Karpas-422 (cell line): ENCODE measurements at regions not wholly inside any gene's neighbourhood (a gene's known extent, or its start where the extent isn't known, plus 50 kb on each side); places are given as distances from the start of the nearest gene placed in this dataset.
"Not testable (repeated sequence)": the region's sequence is repeated elsewhere in the genome, so short reads cannot be mapped to it uniquely, and the experiment has no call there.

Source experiments
- DNase-seq: peaks from one replicate; pipeline ENCODE4 v3.0.0-alpha.2; 2015
- H2AFZ ChIP-seq: fragments of 200-600 bp; sonication (generic); 2 replicates; pipeline ENCODE4 v1.6.1; 2014; ENCODE audit warnings: antibody characterized with exemption, low read length, mixed read lengths
- H3K27ac ChIP-seq: fragments of 200-600 bp; sonication (generic); 2 replicates; pipeline ENCODE4 v1.5.1; 2014; ENCODE audit warnings: mild to moderate bottlenecking, low read length, moderate library complexity
- H3K27me3 ChIP-seq: fragments of 200-600 bp; sonication (generic); 2 replicates; pipeline ENCODE4 v1.6.1; 2014; ENCODE audit warnings: low read length, mixed read lengths
- H3K36me3 ChIP-seq: fragments of 200-600 bp; sonication (generic); 2 replicates; pipeline ENCODE4 v1.6.1; 2014; ENCODE audit warnings: low read length, mixed read lengths; ENCODE audit not compliant: insufficient read depth
- H3K4me1 ChIP-seq: fragments of 200-600 bp; sonication (generic); 2 replicates; pipeline ENCODE4 v1.6.1; 2014; ENCODE audit warnings: mild to moderate bottlenecking, low read length, mixed read lengths
- H3K4me2 ChIP-seq: fragments of 200-600 bp; sonication (generic); 2 replicates; pipeline ENCODE4 v1.6.1; 2014; ENCODE audit warnings: low read length, low read depth, mild to moderate bottlenecking; ENCODE audit not compliant: poor library complexity, severe bottlenecking
- H3K4me3 ChIP-seq: fragments of 200-600 bp; sonication (generic); 2 replicates; pipeline ENCODE4 v1.5.1; 2014; ENCODE audit warnings: mild to moderate bottlenecking, antibody characterized with exemption, low read length, mixed read lengths
- H3K79me2 ChIP-seq: fragments of 200-600 bp; sonication (generic); 2 replicates; pipeline ENCODE4 v1.6.1; 2014; ENCODE audit warnings: mild to moderate bottlenecking, low read length, mixed read lengths
- H3K9ac ChIP-seq: fragments of 200-600 bp; sonication (generic); 2 replicates; pipeline ENCODE4 v1.6.0; 2014; ENCODE audit warnings: low read length
- H3K9me2 ChIP-seq: fragments of 200-600 bp; sonication (generic), shearing (Covaris generic); replicated peaks from 2 replicates; pipeline ENCODE4 v1.6.0; 2014; ENCODE audit warnings: mild to moderate bottlenecking, low read length, moderate library complexity; ENCODE audit not compliant: insufficient read depth
- H3K9me3 ChIP-seq: fragments of 300-700, 200-600 bp; sonication (generic); 2 replicates; pipeline ENCODE4 v1.6.1; 2014; ENCODE audit warnings: low read length, mixed read lengths
- H4K20me1 ChIP-seq: fragments of 200-600 bp; sonication (generic); 2 replicates; pipeline ENCODE4 v1.6.1; 2014; ENCODE audit warnings: mild to moderate bottlenecking, antibody characterized with exemption, low read length, low read depth; ENCODE audit not compliant: insufficient read depth

DNA sequence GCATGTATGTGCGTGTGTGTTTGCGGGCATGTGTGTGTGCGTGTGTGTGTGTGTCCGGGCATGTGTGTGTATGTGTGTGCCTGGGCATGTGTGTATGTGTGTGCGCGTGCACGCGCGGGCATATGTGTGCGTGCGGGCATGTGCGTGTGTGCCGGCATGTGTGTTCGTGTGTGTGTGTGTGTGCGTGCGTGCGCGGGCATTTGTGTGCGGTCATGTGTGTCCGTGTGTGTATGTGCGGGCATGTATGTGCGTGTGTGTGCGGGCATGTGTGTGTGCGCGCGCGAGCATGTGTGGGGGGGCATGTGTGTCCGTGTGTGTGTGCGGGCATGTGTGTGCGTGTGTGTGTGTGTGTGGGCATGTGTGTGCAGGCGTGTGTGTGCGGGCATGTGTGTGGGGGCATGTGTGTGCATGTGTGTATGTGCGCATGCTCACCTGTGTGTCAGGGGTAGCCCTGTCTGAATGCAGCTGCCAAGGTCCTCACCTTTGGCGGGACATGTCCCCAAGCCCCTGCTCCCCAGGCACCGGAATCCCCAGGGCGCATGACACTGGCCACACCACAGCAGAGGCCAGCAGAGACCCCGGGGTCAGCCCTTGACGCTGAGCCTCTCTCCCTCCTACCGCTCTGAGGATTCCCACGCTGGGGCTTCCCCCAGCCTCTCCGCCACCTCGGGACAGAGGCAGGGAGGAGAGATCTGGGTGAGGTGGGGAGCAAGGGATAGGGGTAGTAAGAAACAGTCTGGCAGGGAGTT is 109.5 kb upstream of the NCOR2 start:
- no peak overlapping the region for H2AFZ ChIP-seq
- H3K4me2 ChIP-seq, result no peak overlapping the region
- H3K4me1 ChIP-seq, result peaks cover 6% of the 10 kb centered on the region
- H3K79me2 ChIP-seq, result no peaks in the 10 kb centered on the region
- DNase-seq, result no peak
- H3K4me3 ChIP-seq, result no peak overlapping the region
- no peaks in the 10 kb centered on the region for H3K27me3 ChIP-seq
- H3K9me3 ChIP-seq, result no peaks in the 10 kb centered on the region
- no peaks in the 10 kb centered on the region for H3K36me3 ChIP-seq
- no peak overlapping the region for H3K27ac ChIP-seq
- H3K9me2 ChIP-seq, result no peaks in the 10 kb centered on the region
- H4K20me1 ChIP-seq, result no peaks in the 10 kb centered on the region
- no peak overlapping the region for H3K9ac ChIP-seq

DNA sequence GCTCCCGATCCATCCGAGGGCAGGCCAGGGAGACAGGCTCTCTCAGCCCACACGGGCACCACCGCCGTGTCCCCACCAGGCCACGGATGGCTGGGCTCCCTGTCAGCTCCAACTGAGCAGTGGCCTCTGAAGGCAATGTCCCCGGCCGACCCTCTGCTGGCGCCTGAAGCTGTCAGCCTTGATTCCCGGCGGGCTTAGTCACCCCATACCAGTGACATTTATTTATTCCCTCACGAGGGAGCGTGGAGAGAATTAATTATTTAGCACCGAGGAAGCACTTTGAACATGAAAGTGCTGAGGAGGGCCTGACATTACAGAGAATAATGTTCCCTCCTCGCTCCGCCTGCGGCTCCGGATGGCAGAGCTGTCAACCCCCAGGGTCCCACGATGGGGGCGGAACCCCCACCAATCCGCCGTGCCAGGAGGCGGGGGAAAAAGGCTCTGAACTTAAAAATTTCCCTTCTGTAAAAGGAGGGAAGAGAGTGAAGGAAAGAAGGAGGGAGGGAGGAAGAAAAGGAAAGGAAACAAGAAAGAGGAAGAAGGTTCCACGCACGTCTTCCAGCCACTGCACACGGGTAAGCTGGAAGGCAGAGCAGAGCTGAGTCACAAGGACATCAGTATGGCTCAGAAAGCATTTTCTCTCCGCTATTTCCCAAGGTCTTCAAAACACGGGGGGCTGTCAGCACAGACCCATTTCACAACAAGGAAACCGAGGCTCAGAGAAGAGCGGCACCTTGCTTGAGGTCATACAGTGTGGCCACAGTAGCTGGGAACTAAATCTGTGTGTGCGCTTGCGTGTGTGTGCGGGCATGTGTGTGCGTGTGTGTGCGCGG is 108.7 kb upstream of the NCOR2 start:
- Histone ChIP-seq H3K4me2 (no peak overlapping the region), H3K4me1 (no peaks in the 10 kb centered on the region), H3K36me3 (no peaks in the 10 kb centered on the region), H2AFZ (no peak overlapping the region), H3K9me2 (no peaks in the 10 kb centered on the region), H3K27ac (no peak overlapping the region), H3K27me3 (no peaks in the 10 kb centered on the region), H4K20me1 (no peaks in the 10 kb centered on the region), H3K9ac (no peak overlapping the region), H3K79me2 (no peaks in the 10 kb centered on the region), H3K4me3 (no peak overlapping the region), H3K9me3 (no peaks in the 10 kb centered on the region)
- no peak for DNase-seq

DNA sequence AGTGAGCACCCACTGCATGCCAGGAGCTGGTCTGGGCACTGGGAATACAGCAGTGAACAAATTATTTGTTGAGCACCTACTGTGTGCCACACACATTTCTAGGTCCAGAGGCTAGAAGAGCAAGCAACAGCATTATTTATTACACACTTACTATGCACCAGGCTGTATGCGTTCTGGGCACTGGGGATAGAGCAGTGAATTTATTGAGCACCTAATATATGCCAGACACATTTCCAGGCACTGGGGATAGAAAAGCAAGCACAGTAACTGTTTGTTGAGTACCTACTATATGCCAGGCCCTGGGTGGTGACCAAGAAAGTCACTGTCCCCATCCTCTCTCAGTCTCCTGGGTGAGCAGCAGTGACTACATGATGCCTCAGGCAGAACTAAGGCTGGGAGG is 107.5 kb upstream of the NCOR2 start:
- H4K20me1 ChIP-seq, result no peaks in the 10 kb centered on the region
- H3K27ac ChIP-seq, result no peak overlapping the region
- no peaks in the 10 kb centered on the region for H3K4me1 ChIP-seq
- no peak for DNase-seq
- H3K9me3 ChIP-seq, result no peaks in the 10 kb centered on the region
- no peaks in the 10 kb centered on the region for H3K9me2 ChIP-seq
- no peaks in the 10 kb centered on the region for H3K36me3 ChIP-seq
- H3K4me3 ChIP-seq, result no peak overlapping the region
- no peak overlapping the region for H3K9ac ChIP-seq
- no peak overlapping the region for H3K4me2 ChIP-seq
- H3K79me2 ChIP-seq, result no peaks in the 10 kb centered on the region
- H3K27me3 ChIP-seq, result no peaks in the 10 kb centered on the region
- H2AFZ ChIP-seq, result no peak overlapping the region

DNA sequence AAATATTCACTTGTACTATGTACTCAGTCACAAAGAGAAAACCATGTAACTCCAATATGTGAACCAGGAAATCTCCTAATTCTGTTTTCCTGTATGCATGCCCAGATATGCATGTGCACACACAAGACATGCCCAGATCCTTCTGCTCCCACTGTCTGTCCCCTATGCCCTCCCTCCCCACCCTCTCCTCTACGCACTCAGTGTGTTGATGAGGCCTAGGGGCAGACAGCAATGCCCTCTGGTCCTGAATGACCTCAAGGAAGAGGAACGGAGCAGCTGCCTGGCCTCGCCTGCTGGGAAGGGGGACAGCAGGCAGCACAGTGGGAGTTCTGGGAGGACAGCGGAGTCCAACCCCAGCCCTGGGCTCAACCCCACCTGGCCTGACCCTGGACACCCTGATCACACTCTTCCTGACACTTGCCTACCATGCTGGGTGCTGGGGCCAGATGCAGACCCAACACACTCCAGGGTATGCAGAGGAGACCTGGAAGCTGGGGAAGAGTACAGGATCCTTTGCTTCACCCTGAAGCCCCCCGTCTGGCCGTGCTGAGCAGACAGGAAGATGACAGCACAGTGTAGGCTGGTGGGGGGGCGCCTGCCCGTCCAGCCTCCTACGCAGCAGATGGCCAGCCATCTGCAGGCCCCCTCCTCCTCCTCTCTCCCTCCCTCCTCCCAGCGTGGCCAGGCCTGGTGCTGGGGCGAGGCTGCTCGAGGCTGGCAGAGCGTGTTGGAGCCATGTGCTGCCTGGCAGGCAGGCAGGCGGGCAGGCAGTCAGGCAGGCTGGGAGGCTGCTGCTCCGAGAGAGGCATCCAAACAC is 106.6 kb upstream of the NCOR2 start:
- H3K4me2 ChIP-seq, result no peak overlapping the region
- H3K27me3 ChIP-seq, result no peaks in the 10 kb centered on the region
- no peak overlapping the region for H2AFZ ChIP-seq
- H3K27ac ChIP-seq, result no peak overlapping the region
- H3K9me3 ChIP-seq, result no peaks in the 10 kb centered on the region
- no peak overlapping the region for H3K4me3 ChIP-seq
- H3K4me1 ChIP-seq, result 0 out of 2 replicates have a peak, but pooled peaks cover 2% of the 10 kb centered on the region
- no peaks in the 10 kb centered on the region for H3K79me2 ChIP-seq
- H3K36me3 ChIP-seq, result no peaks in the 10 kb centered on the region
- no peak for DNase-seq
- no peaks in the 10 kb centered on the region for H3K9me2 ChIP-seq
- H3K9ac ChIP-seq, result no peak overlapping the region
- no peaks in the 10 kb centered on the region for H4K20me1 ChIP-seq

DNA sequence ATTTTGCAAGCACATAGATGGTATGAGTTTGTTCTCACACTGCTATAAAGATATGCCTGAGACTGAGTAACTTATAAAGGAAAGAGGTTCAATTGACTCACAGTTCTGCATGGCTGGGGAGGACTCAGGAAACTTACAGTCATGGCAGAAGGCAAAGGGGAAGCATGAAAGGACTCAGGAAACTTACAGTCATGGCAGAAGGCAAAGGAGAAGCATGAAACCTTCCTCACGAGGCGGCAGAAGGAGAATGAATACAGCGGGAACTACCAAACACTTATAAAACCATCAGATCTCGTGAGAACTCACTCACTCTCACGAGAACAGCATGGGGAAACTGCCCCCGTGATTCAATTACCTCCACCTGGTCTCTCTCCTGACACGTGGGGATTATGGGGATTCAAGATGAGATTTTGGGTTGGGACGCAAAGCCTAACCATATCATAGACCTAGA is 101.9 kb upstream of the NCOR2 start:
- not testable (repeated sequence) for H3K27ac ChIP-seq, H4K20me1 ChIP-seq, H3K79me2 ChIP-seq, DNase-seq, H3K9me3 ChIP-seq, H3K9ac ChIP-seq, H3K36me3 ChIP-seq, H3K9me2 ChIP-seq, H3K27me3 ChIP-seq, H2AFZ ChIP-seq, H3K4me1 ChIP-seq, H3K4me3 ChIP-seq
- H3K4me2 ChIP-seq, result peak overlapping the region; percentile 17

DNA sequence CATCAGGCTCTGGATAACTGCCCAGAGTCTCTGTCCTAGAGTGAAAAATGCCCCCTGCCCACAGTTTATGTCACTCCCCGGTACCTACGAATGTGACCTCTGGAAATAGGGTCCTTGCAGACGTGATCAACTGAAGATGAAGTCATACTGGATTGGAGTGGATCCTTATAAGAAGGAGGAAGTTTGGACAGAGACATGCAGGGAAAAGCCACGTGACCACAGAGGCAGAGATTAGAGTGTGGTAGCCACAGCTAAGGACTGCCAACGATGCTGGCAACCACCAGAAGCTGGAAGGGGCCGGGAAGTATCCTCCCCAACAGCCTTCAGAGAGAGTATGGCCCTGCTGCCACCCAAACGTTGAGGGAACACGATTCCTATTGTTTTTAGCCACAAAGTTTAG is 101.2 kb upstream of the NCOR2 start:
- no peak overlapping the region for H3K4me3 ChIP-seq
- H3K27me3 ChIP-seq, result no peaks in the 10 kb centered on the region
- H4K20me1 ChIP-seq, result no peaks in the 10 kb centered on the region
- no peaks in the 10 kb centered on the region for H3K9me2 ChIP-seq
- no peak overlapping the region for H2AFZ ChIP-seq
- no peak for DNase-seq
- H3K4me2 ChIP-seq, result no peak overlapping the region
- H3K79me2 ChIP-seq, result no peaks in the 10 kb centered on the region
- H3K9ac ChIP-seq, result no peak overlapping the region
- H3K27ac ChIP-seq, result no peak overlapping the region
- 0 out of 2 replicates have a peak, but pooled peaks cover 5% of the 10 kb centered on the region for H3K4me1 ChIP-seq
- H3K9me3 ChIP-seq, result no peaks in the 10 kb centered on the region
- H3K36me3 ChIP-seq, result no peaks in the 10 kb centered on the region

DNA sequence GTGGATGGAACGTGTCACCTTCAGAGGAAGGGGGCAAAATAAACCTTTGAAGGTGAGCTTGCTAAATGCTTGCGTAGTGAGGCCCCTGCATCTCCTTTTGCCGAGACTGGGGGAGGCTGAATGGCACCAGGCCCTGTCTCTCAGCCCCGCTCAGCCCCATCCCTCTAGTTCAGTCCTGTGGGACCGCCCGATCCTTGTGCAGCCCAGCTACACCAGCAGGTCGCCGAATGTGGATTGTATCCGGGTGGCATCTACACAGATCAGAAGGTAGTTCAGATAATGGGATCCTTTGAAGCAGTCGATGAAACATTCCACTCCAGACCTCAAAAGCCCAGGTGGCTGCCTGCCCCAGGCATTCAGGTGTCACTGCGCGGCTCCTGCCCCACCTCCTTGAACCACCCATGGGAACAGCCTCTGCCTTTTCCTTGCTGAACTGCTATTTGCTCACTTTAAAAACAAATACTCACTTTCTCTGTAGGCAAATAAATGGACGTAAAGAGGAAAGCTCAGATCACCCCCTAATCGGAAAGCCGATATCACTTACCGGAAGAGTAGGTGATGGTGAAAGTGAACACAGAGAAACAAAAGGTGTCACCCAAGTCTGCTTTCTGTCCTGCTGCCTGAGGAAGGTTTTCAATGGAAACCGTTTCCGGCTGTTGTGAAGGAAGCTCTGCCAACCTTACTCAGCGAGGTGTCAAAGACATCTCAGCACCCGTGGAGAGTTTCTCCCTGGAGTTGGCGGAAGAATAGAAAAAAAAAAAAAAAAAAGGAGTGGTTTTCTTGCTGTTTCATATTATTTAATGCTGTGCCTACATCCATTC is 100.3 kb upstream of the NCOR2 start:
- H3K27ac ChIP-seq, result no peak overlapping the region
- no peaks in the 10 kb centered on the region for H3K9me3 ChIP-seq

More for the DNA sequence above, 100.3 kb upstream of the NCOR2 start:
- Histone ChIP-seq H3K9ac (no peak overlapping the region), H3K79me2 (no peaks in the 10 kb centered on the region), H3K4me1 (0 out of 2 replicates have a peak, but pooled peaks cover 5% of the 10 kb centered on the region), H2AFZ (no peak overlapping the region), H3K27me3 (no peaks in the 10 kb centered on the region), H3K36me3 (no peaks in the 10 kb centered on the region), H3K4me3 (no peak overlapping the region), H3K4me2 (no peak overlapping the region), H4K20me1 (no peaks in the 10 kb centered on the region), H3K9me2 (no peaks in the 10 kb centered on the region)
- DNase-seq, result no peak
